GM12878 (cell line): ENCODE measurements at regions not wholly inside any gene's neighbourhood (a gene's known extent, or its start where the extent isn't known, plus 50 kb on each side); places are given as distances from the start of the nearest gene placed in this dataset.

Experiments
- CBX5 ChIP-seq: sonication (generic); IDR thresholded peaks from 2 replicates; pipeline ENCODE4 v1.6.1; 2016; ENCODE audit warnings: low read depth, moderate library complexity, mild to moderate bottlenecking, inconsistent platforms
- CREM ChIP-seq: IDR thresholded peaks from 2 replicates; pipeline ENCODE4 v1.6.1; 2014; ENCODE audit warnings: antibody characterized with exemption, low read depth
- EZH2 ChIP-seq: IDR thresholded peaks from 2 replicates; pipeline ENCODE4 v1.6.1; 2012; ENCODE audit warnings: low read depth, mild to moderate bottlenecking, control low read depth, inconsistent platforms, low read length, borderline replicate concordance; ENCODE audit not compliant: control insufficient read depth
- GABPA ChIP-seq: IDR thresholded peaks from 2 replicates; pipeline ENCODE4 v1.6.1; 2014; ENCODE audit warnings: antibody characterized with exemption, low read depth, mild to moderate bottlenecking, inconsistent platforms
- HDAC2 ChIP-seq: fragments of 200-600 bp; sonication (generic); IDR thresholded peaks from 2 replicates; pipeline ENCODE4 v1.6.1; 2017
- PAX8 ChIP-seq: fragments of 450-650 bp; IDR thresholded peaks from 2 replicates; pipeline ENCODE4 v1.6.1; 2017; ENCODE audit warnings: mild to moderate bottlenecking, moderate library complexity
- POLR2A ChIP-seq: IDR thresholded peaks from 2 replicates; pipeline ENCODE4 v1.6.1; 2011; ENCODE audit warnings: low read depth, mild to moderate bottlenecking, low read length
- POLR2AphosphoS5 ChIP-seq: IDR thresholded peaks from 2 replicates; pipeline ENCODE4 v1.6.1; 2011; ENCODE audit warnings: mild to moderate bottlenecking, low read length, inconsistent platforms
- RAD21 ChIP-seq: IDR thresholded peaks from 2 replicates; pipeline ENCODE4 v1.6.1; 2011; ENCODE audit warnings: mild to moderate bottlenecking, low read depth, low read length, moderate library complexity; ENCODE audit not compliant: insufficient read depth
- SMAD1 ChIP-seq: fragments of 450-650 bp; IDR thresholded peaks from 2 replicates; pipeline ENCODE4 v1.6.1; 2018; ENCODE audit warnings: mild to moderate bottlenecking, low read depth; ENCODE audit not compliant: partially characterized antibody
- ZBTB11 ChIP-seq: fragments of 450-650 bp; formaldehyde crosslinking; IDR thresholded peaks from 2 replicates; pipeline ENCODE4 v1.5.0; 2022; ENCODE audit warnings: mild to moderate bottlenecking, missing genetic modification characterization
- TF ChIP-seq, protein P1 (sequence below), 3 experiments: IDR thresholded peaks in 2 of 3; conservative IDR thresholded peaks in 1 of 3; 2 replicates each; pipeline ENCODE4 v1.5.1; 2011; ENCODE audit warnings: low read depth in 3 of 3, low read length in 3 of 3, mild to moderate bottlenecking in 3 of 3, control low read depth in 2 of 3, moderate library complexity in 2 of 3, inconsistent platforms in 1 of 3, mixed read lengths in 1 of 3; ENCODE audit not compliant: control insufficient read depth in 2 of 3, insufficient read depth in 1 of 3; ENCODE audit errors: extremely low read depth in 1 of 3
- TF ChIP-seq, protein P2 (sequence below): fragments of 450-650 bp; IDR thresholded peaks from 2 replicates; pipeline ENCODE4 v1.6.1; 2017; ENCODE audit warnings: antibody characterized with exemption, mild to moderate bottlenecking, moderate library complexity
- TF ChIP-seq, protein P3 (sequence below): IDR thresholded peaks from 2 replicates; pipeline ENCODE4 v1.6.1; 2012; ENCODE audit warnings: low read depth, low read length, improper control_type of control experiment

- TF ChIP-seq POLR2AphosphoS5 (no peak), RAD21 (no peak), POLR2A (no peak), ZBTB11 (CRISPR knock-in tag) (no peak), CBX5 (no peak), CREM (no peak), PAX8 (no peak), HDAC2 (no peak), SMAD1 (no peak), GABPA (no peak), EZH2 (no peak)
- TF ChIP-seq, protein P1, sequence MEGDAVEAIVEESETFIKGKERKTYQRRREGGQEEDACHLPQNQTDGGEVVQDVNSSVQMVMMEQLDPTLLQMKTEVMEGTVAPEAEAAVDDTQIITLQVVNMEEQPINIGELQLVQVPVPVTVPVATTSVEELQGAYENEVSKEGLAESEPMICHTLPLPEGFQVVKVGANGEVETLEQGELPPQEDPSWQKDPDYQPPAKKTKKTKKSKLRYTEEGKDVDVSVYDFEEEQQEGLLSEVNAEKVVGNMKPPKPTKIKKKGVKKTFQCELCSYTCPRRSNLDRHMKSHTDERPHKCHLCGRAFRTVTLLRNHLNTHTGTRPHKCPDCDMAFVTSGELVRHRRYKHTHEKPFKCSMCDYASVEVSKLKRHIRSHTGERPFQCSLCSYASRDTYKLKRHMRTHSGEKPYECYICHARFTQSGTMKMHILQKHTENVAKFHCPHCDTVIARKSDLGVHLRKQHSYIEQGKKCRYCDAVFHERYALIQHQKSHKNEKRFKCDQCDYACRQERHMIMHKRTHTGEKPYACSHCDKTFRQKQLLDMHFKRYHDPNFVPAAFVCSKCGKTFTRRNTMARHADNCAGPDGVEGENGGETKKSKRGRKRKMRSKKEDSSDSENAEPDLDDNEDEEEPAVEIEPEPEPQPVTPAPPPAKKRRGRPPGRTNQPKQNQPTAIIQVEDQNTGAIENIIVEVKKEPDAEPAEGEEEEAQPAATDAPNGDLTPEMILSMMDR (IDR thresholded peaks at IDR 0.05 in 2 of 3, conservative IDR thresholded peaks at IDR 0.05 in 1 of 3; ENCODE audit: control insufficient read depth in 2 of 3, extremely low read depth in 1 of 3, insufficient read depth in 1 of 3, low read depth in 3 of 3, low read length in 3 of 3) = no peak
- TF ChIP-seq, protein P2, sequence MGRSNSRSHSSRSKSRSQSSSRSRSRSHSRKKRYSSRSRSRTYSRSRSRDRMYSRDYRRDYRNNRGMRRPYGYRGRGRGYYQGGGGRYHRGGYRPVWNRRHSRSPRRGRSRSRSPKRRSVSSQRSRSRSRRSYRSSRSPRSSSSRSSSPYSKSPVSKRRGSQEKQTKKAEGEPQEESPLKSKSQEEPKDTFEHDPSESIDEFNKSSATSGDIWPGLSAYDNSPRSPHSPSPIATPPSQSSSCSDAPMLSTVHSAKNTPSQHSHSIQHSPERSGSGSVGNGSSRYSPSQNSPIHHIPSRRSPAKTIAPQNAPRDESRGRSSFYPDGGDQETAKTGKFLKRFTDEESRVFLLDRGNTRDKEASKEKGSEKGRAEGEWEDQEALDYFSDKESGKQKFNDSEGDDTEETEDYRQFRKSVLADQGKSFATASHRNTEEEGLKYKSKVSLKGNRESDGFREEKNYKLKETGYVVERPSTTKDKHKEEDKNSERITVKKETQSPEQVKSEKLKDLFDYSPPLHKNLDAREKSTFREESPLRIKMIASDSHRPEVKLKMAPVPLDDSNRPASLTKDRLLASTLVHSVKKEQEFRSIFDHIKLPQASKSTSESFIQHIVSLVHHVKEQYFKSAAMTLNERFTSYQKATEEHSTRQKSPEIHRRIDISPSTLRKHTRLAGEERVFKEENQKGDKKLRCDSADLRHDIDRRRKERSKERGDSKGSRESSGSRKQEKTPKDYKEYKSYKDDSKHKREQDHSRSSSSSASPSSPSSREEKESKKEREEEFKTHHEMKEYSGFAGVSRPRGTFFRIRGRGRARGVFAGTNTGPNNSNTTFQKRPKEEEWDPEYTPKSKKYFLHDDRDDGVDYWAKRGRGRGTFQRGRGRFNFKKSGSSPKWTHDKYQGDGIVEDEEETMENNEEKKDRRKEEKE = no peak
- TF ChIP-seq, protein P3, sequence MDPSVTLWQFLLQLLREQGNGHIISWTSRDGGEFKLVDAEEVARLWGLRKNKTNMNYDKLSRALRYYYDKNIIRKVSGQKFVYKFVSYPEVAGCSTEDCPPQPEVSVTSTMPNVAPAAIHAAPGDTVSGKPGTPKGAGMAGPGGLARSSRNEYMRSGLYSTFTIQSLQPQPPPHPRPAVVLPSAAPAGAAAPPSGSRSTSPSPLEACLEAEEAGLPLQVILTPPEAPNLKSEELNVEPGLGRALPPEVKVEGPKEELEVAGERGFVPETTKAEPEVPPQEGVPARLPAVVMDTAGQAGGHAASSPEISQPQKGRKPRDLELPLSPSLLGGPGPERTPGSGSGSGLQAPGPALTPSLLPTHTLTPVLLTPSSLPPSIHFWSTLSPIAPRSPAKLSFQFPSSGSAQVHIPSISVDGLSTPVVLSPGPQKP = no peak
Observed at GRCh38 chr12:78787576-78787975, 77.0 kb upstream of the SYT1 start.
